CD4-positive, alpha-beta T cell treated with Interleukin-17A for 1 hour (primary cell): ENCODE measurements at regions not wholly inside any gene's neighbourhood (a gene's known extent, or its start where the extent isn't known, plus 50 kb on each side); places are given as distances from the start of the nearest gene placed in this dataset.
"Not testable (repeated sequence)": the region's sequence is repeated elsewhere in the genome, so short reads cannot be mapped to it uniquely, and the experiment has no call there.

ENCODE experiments used
- DNase-seq: peaks from one replicate; pipeline ENCODE4 v3.0.0-alpha.2; 2020

- DNase-seq: no peak
Measured at GRCh38 chr3:38964646-38965045, 87.1 kb downstream of the SCN11A start.

- DNase-seq: no peak
Measured at GRCh38 chr3:38964204-38964603, 87.5 kb downstream of the SCN11A start.

- peak; percentile 10 for DNase-seq
Measured at GRCh38 chr3:38960953-38961622, 90.7 kb downstream of the SCN11A start.

GRCh38 chr3:38960042-38960622 lies 91.6 kb downstream of the SCN11A start:
- DNase-seq: no peak

GRCh38 chr3:38958026-38958720 lies 93.6 kb downstream of the SCN11A start:
- no peak for DNase-seq

- no peak for DNase-seq
Measured at GRCh38 chr3:38957296-38957695, 94.4 kb downstream of the SCN11A start.

- DNase-seq: no peak
Measured at GRCh38 chr3:38952721-38953120, 99.0 kb downstream of the SCN11A start.

- DNase-seq: not testable (repeated sequence)
Measured at GRCh38 chr3:38951167-38951566, 100.6 kb downstream of the SCN11A start.

- no peak for DNase-seq
Measured at GRCh38 chr3:38950581-38950980, 101.2 kb downstream of the SCN11A start.

- no peak for DNase-seq
Measured at GRCh38 chr3:38949994-38950393, 101.8 kb downstream of the SCN11A start.

- no peak for DNase-seq
Measured at GRCh38 chr3:38940394-38940793, 111.3 kb downstream of the SCN11A start.

- no peak for DNase-seq
Measured at GRCh38 chr3:38925351-38925750, 109.3 kb upstream of the SCN10A start.

GRCh38 chr3:38916706-38917105 lies 100.7 kb upstream of the SCN10A start:
- no peak for DNase-seq

- no peak for DNase-seq
Measured at GRCh38 chr3:38907426-38907825, 91.4 kb upstream of the SCN10A start.

- no peak for DNase-seq
Measured at GRCh38 chr3:38890426-38890825, 74.4 kb upstream of the SCN10A start.

GRCh38 chr3:38878646-38879045 lies 62.6 kb upstream of the SCN10A start:
- no peak for DNase-seq
